ENCODE measurements at regions not wholly inside any gene's neighbourhood (a gene's known extent, or its start where the extent isn't known, plus 50 kb on each side); places are given as distances from the start of the nearest gene placed in this dataset.

GRCh38 chr4:140302151-140302859 lies 71.1 kb upstream of the SCOC start:
- 91 to 92% methylated on average over 7 of the region's 7 CpGs for WGBS, 2 donors
- H3K27ac ChIP-seq (ENCODE audit: low read depth in 1 of 2, low read length in 1 of 2): no peak overlapping the region
- DNase-seq: no peak
- H3K4me1 ChIP-seq (ENCODE audit: control insufficient read depth in 5 of 5, insufficient read depth in 5 of 5, low read length in 5 of 5): no peaks in the 10 kb centered on the region
- H3K36me3 ChIP-seq (ENCODE audit: control insufficient read depth in 4 of 4, insufficient read depth in 4 of 4, low read length in 4 of 4): no peaks in the 10 kb centered on the region
- no peaks in the 10 kb centered on the region for H3K27me3 ChIP-seq (ENCODE audit: control insufficient read depth in 3 of 3, insufficient read depth in 3 of 3, low read length in 2 of 3)
- TF ChIP-seq, protein P1, sequence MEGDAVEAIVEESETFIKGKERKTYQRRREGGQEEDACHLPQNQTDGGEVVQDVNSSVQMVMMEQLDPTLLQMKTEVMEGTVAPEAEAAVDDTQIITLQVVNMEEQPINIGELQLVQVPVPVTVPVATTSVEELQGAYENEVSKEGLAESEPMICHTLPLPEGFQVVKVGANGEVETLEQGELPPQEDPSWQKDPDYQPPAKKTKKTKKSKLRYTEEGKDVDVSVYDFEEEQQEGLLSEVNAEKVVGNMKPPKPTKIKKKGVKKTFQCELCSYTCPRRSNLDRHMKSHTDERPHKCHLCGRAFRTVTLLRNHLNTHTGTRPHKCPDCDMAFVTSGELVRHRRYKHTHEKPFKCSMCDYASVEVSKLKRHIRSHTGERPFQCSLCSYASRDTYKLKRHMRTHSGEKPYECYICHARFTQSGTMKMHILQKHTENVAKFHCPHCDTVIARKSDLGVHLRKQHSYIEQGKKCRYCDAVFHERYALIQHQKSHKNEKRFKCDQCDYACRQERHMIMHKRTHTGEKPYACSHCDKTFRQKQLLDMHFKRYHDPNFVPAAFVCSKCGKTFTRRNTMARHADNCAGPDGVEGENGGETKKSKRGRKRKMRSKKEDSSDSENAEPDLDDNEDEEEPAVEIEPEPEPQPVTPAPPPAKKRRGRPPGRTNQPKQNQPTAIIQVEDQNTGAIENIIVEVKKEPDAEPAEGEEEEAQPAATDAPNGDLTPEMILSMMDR (IDR thresholded peaks at IDR 0.05; ENCODE audit: control extremely low read depth, extremely low read depth): no peak
- no peak for ATAC-seq (ENCODE audit: insufficient read depth, low FRiP score)
- H3K9ac ChIP-seq (ENCODE audit: insufficient read depth in 1 of 2, low read length in 2 of 2): no peak overlapping the region
- no peaks in the 10 kb centered on the region for H3K9me3 ChIP-seq (ENCODE audit: control insufficient read depth in 4 of 4, insufficient read depth in 3 of 4, low read length in 3 of 4)
- no peak overlapping the region for H3K4me3 ChIP-seq

- TF ChIP-seq, protein P1 (IDR thresholded peaks at IDR 0.05; ENCODE audit: control extremely low read depth, extremely low read depth): no peak
- Histone ChIP-seq H3K4me1 (ENCODE audit: control insufficient read depth in 5 of 5, insufficient read depth in 5 of 5, low read length in 5 of 5) (peaks cover 0 to 2% (median 0%) of the 10 kb centered on the region in 5 donors), H3K9ac (ENCODE audit: insufficient read depth in 1 of 2, low read length in 2 of 2) (no peak overlapping the region), H3K4me3 (no peak overlapping the region), H3K36me3 (ENCODE audit: control insufficient read depth in 4 of 4, insufficient read depth in 4 of 4, low read length in 4 of 4) (no peaks in the 10 kb centered on the region), H3K9me3 (ENCODE audit: control insufficient read depth in 4 of 4, insufficient read depth in 3 of 4, low read length in 3 of 4) (no peaks in the 10 kb centered on the region), H3K27me3 (ENCODE audit: control insufficient read depth in 3 of 3, insufficient read depth in 3 of 3, low read length in 2 of 3) (no peaks in the 10 kb centered on the region), H3K27ac (ENCODE audit: low read depth in 1 of 2, low read length in 1 of 2) (no peak overlapping the region)
- DNase-seq: peak in 1 of 3 donors; percentile 11
- no peak for ATAC-seq (ENCODE audit: insufficient read depth, low FRiP score)
- 46 to 55% methylated on average over 4 of the region's 4 CpGs for whole genome bisulfite sequencing, 2 donors
Measured at GRCh38 chr4:140300271-140300970, 73.0 kb upstream of the SCOC start.

- Histone ChIP-seq H3K9ac (ENCODE audit: insufficient read depth in 1 of 2, low read length in 2 of 2) (no peak overlapping the region), H3K36me3 (ENCODE audit: control insufficient read depth in 4 of 4, insufficient read depth in 4 of 4, low read length in 4 of 4) (no peaks in the 10 kb centered on the region), H3K4me3 (no peak overlapping the region), H3K9me3 (ENCODE audit: control insufficient read depth in 4 of 4, insufficient read depth in 3 of 4, low read length in 3 of 4) (no peaks in the 10 kb centered on the region), H3K27me3 (ENCODE audit: control insufficient read depth in 3 of 3, insufficient read depth in 3 of 3, low read length in 2 of 3) (no peaks in the 10 kb centered on the region), H3K27ac (ENCODE audit: low read depth in 1 of 2, low read length in 1 of 2) (no peak overlapping the region), H3K4me1 (ENCODE audit: control insufficient read depth in 5 of 5, insufficient read depth in 5 of 5, low read length in 5 of 5) (peaks cover 0 to 2% (median 0%) of the 10 kb centered on the region in 5 donors)
- DNase-seq (no peak), ATAC-seq (ENCODE audit: insufficient read depth, low FRiP score) (no peak)
- 91 to 97% methylated on average over 7 of the region's 7 CpGs for WGBS, 2 donors
- TF ChIP-seq, protein P1 (IDR thresholded peaks at IDR 0.05; ENCODE audit: control extremely low read depth, extremely low read depth): no peak
Measured at GRCh38 chr4:140298001-140298400, 75.4 kb upstream of the SCOC start.

Data from lung (tissue), 11 donors.